HCT116 (cell line): ENCODE measurements at regions not wholly inside any gene's neighbourhood (a gene's known extent, or its start where the extent isn't known, plus 50 kb on each side); places are given as distances from the start of the nearest gene placed in this dataset.

Experiments used
- ATAC-seq: fragments of 200-7000 bp; cut with Tn5 transposase; 2 replicates; pipeline ENCODE4 v1.9.1; 2020; ENCODE audit warnings: mild to moderate bottlenecking, moderate library complexity
- BruUV-seq: library from RNA; stranded (reverse); fragments of 400-500 nt; replicated peaks from 2 replicates; lab custom pipeline; 2021; lab: Mats Ljungman, UMichigan
- CTCF ChIA-PET: fragments of 300-600 bp; sonication (Branson Sonifier 250); formaldehyde crosslinking; loops from one replicate; lab custom pipeline; 2021; ENCODE audit warnings: antibody characterized with exemption; lab: Charles Lee
- POLR2A ChIA-PET: fragments of 300-600, 350-600 bp; sonication (Branson Sonifier 250); formaldehyde crosslinking; loops from one replicate; lab custom pipeline; 2021; ENCODE audit warnings: antibody characterized with exemption; lab: Charles Lee
- RAD21 ChIA-PET, 2 experiments: fragments of 300-600 bp; sonication (Branson Sonifier 250); formaldehyde crosslinking; loops; one replicate each; lab custom pipeline; 2023; ENCODE audit warnings: low total read pairs in 2 of 2; ENCODE audit not compliant: uncharacterized antibody in 2 of 2, unreplicated experiment in 2 of 2, low non-redundant PET in 1 of 2; lab: Charles Lee
- DNase-seq: peaks from one replicate; pipeline ENCODE4 v3.0.0-alpha.2; 2010; ENCODE audit warnings: low read depth, low spot score
- H2AFZ ChIP-seq: fragments of 200-600 bp; shearing (Covaris generic), sonication (generic); 2 replicates; pipeline ENCODE4 v1.6.1; 2017; ENCODE audit warnings: low read depth, mixed run types, mixed read lengths, antibody characterized with exemption, low read length; ENCODE audit not compliant: poor library complexity, severe bottlenecking
- H3K27ac ChIP-seq: 2 replicates; pipeline ENCODE4 v1.5.1; 2012; ENCODE audit warnings: low read depth, low read length
- H3K27me3 ChIP-seq: fragments of 200-600 bp; sonication (generic); 2 replicates; pipeline ENCODE4 v1.6.1; 2016; ENCODE audit warnings: mixed run types, low read length, mixed read lengths; ENCODE audit not compliant: insufficient read depth
- H3K36me3 ChIP-seq, 2 experiments: fragments of 200-500 bp in 1 of 2; fragments of 200-600 bp in 1 of 2; sonication (Bioruptor generic) in 1 of 2; sonication (generic) in 1 of 2; 2 replicates each; pipeline versions ENCODE4 v1.5.1 to v1.6.1; 2014 to 2016; ENCODE audit warnings: low read length in 2 of 2, inconsistent platforms in 1 of 2, mixed read lengths in 1 of 2, mixed run types in 1 of 2; ENCODE audit not compliant: insufficient read depth in 2 of 2, control insufficient read depth in 1 of 2
- H3K4me1 ChIP-seq, 2 experiments: fragments of 200-600 bp in 1 of 2; sonication (generic) in 1 of 2; 2 replicates each; pipeline versions ENCODE4 v1.5.1 to v1.6.1; 2012 to 2017; ENCODE audit warnings: low read length in 2 of 2, inconsistent platforms in 1 of 2, mild to moderate bottlenecking in 1 of 2, mixed read lengths in 1 of 2, mixed run types in 1 of 2, moderate library complexity in 1 of 2; ENCODE audit not compliant: insufficient read depth in 2 of 2, control insufficient read depth in 1 of 2
- H3K4me2 ChIP-seq: fragments of 200-600 bp; sonication (generic); 2 replicates; pipeline ENCODE4 v1.6.1; 2017; ENCODE audit warnings: mixed run types, low read length, mixed read lengths
- H3K4me3 ChIP-seq, 2 experiments: fragments of 200-600 bp in 1 of 2; sonication (generic) in 1 of 2; replicated peaks in 1 of 2; 2 replicates each; pipeline ENCODE4 v1.5.1; 2011 to 2016; ENCODE audit warnings: low read length in 2 of 2, control low read depth in 1 of 2, low read depth in 1 of 2, mild to moderate bottlenecking in 1 of 2, mixed read lengths in 1 of 2, mixed run types in 1 of 2
- H3K79me2 ChIP-seq: fragments of 200-600 bp; sonication (generic); 2 replicates; pipeline ENCODE4 v1.6.1; 2017; ENCODE audit warnings: mild to moderate bottlenecking, mixed run types, low read length, moderate library complexity, mixed read lengths; ENCODE audit not compliant: insufficient read depth
- H3K9ac ChIP-seq: fragments of 200-600 bp; sonication (generic); 2 replicates; pipeline ENCODE4 v1.6.1; 2016; ENCODE audit warnings: low read length, mixed read lengths
- H3K9me2 ChIP-seq: fragments of 200-600 bp; sonication (generic), shearing (Covaris generic); 2 replicates; pipeline ENCODE4 v1.6.1; 2017; ENCODE audit warnings: mixed run types, mild to moderate bottlenecking, moderate library complexity; ENCODE audit not compliant: insufficient read depth
- H3K9me3 ChIP-seq, 2 experiments: fragments of 200-500 bp in 1 of 2; fragments of 200-600 bp in 1 of 2; sonication (Bioruptor generic) in 1 of 2; sonication (generic) in 1 of 2; 2 replicates each; pipeline ENCODE4 v1.6.1; 2014 to 2017; ENCODE audit warnings: low read length in 2 of 2, mixed read lengths in 2 of 2, inconsistent platforms in 1 of 2, low read depth in 1 of 2, mild to moderate bottlenecking in 1 of 2, mixed run types in 1 of 2, moderate library complexity in 1 of 2; ENCODE audit not compliant: control insufficient read depth in 1 of 2, insufficient read depth in 1 of 2
- H4K20me1 ChIP-seq: fragments of 200-600 bp; sonication (generic), shearing (Covaris generic); 2 replicates; pipeline ENCODE4 v1.6.1; 2017; ENCODE audit warnings: mixed run types, mild to moderate bottlenecking, moderate library complexity; ENCODE audit not compliant: insufficient read depth
- CBX3 ChIP-seq: IDR thresholded peaks from 2 replicates; pipeline ENCODE4 v1.6.1; 2012; ENCODE audit warnings: low read depth
- CEBPB ChIP-seq: IDR thresholded peaks from 2 replicates; pipeline ENCODE4 v1.6.1; 2012; ENCODE audit warnings: low read depth
- EGR1 ChIP-seq: IDR thresholded peaks from 2 replicates; pipeline ENCODE4 v1.6.1; 2012; ENCODE audit warnings: low read depth
- ELF1 ChIP-seq: IDR thresholded peaks from 2 replicates; pipeline ENCODE4 v1.6.1; 2012; ENCODE audit warnings: low read depth, borderline replicate concordance
- EZH2 ChIP-seq: fragments of 200-600 bp; sonication (generic); IDR thresholded peaks from 2 replicates; pipeline ENCODE4 v1.6.1; 2017; ENCODE audit warnings: antibody characterized with exemption, mixed run types
- EZH2phosphoT487 ChIP-seq: fragments of 200-600 bp; IDR thresholded peaks from 2 replicates; pipeline ENCODE4 v1.6.1; 2018; ENCODE audit warnings: antibody characterized with exemption, borderline replicate concordance
- FOSL1 ChIP-seq: IDR thresholded peaks from 2 replicates; pipeline ENCODE4 v1.6.1; 2012; ENCODE audit warnings: low read depth
- JUND ChIP-seq: IDR thresholded peaks from 2 replicates; pipeline ENCODE4 v1.6.1; 2012
- POLR2A ChIP-seq: IDR thresholded peaks from 2 replicates; pipeline ENCODE4 v1.7.0; 2011; ENCODE audit warnings: borderline replicate concordance; ENCODE audit not compliant: insufficient read depth, insufficient read length; ENCODE audit errors: extremely low read depth
- POLR2AphosphoS5 ChIP-seq: IDR thresholded peaks from 2 replicates; pipeline ENCODE4 v1.6.1; 2011; ENCODE audit warnings: mild to moderate bottlenecking, low read depth, low read length, moderate library complexity
- SIN3A ChIP-seq: IDR thresholded peaks from 2 replicates; pipeline ENCODE4 v1.6.1; 2012; ENCODE audit warnings: low read depth
- SP1 ChIP-seq: IDR thresholded peaks from 2 replicates; pipeline ENCODE4 v1.6.1; 2012; ENCODE audit warnings: low read depth
- SRF ChIP-seq: IDR thresholded peaks from 2 replicates; pipeline ENCODE4 v1.6.1; 2012; ENCODE audit warnings: low read depth
- TCF7L2 ChIP-seq: IDR thresholded peaks from 2 replicates; pipeline ENCODE4 v1.7.0; 2011; ENCODE audit warnings: borderline replicate concordance, inconsistent platforms; ENCODE audit not compliant: insufficient read depth, insufficient read length; ENCODE audit errors: extremely low read depth
- YY1 ChIP-seq: IDR thresholded peaks from 2 replicates; pipeline ENCODE4 v1.6.1; 2011; ENCODE audit warnings: low read length, low read depth, moderate library complexity, mild to moderate bottlenecking; ENCODE audit not compliant: insufficient replicate concordance; ENCODE audit errors: extremely low read depth
- ZBTB33 ChIP-seq: IDR thresholded peaks from 2 replicates; pipeline ENCODE4 v1.6.1; 2011; ENCODE audit warnings: mild to moderate bottlenecking, low read length, moderate library complexity; ENCODE audit not compliant: insufficient replicate concordance; ENCODE audit errors: extremely low read depth
- ZFX ChIP-seq: fragments of 450-650 bp; IDR thresholded peaks from 2 replicates; pipeline ENCODE4 v1.6.1; 2017
- ZNF274 ChIP-seq: fragments of 200-500 bp; sonication (Bioruptor generic); IDR thresholded peaks from 2 replicates; pipeline ENCODE4 v1.6.1; 2014; ENCODE audit warnings: mild to moderate bottlenecking, low read depth, low read length, inconsistent platforms
- intact Hi-C: fragments of 100-400 bp; cut with micrococcal nuclease; formaldehyde crosslinking; loops from 2 replicates; pipeline ENCODE4 v1.10.0; 2022
- TF ChIP-seq, protein P1 (sequence below): IDR thresholded peaks from 2 replicates; pipeline ENCODE4 v1.6.1; 2012
- TF ChIP-seq, protein P2 (sequence below), 3 experiments: fragments of 200-600 bp in 1 of 3; sonication (generic) in 1 of 3; IDR thresholded peaks in 2 of 3; conservative IDR thresholded peaks in 1 of 3; 2 replicates each; pipeline ENCODE4 v1.5.1; 2012 to 2017; ENCODE audit warnings: low read depth in 2 of 3, low read length in 2 of 3, antibody characterized with exemption in 1 of 3, borderline replicate concordance in 1 of 3, control low read depth in 1 of 3, mild to moderate bottlenecking in 1 of 3, mixed read lengths in 1 of 3, mixed run types in 1 of 3, moderate library complexity in 1 of 3; ENCODE audit not compliant: insufficient read depth in 1 of 3

DNA sequence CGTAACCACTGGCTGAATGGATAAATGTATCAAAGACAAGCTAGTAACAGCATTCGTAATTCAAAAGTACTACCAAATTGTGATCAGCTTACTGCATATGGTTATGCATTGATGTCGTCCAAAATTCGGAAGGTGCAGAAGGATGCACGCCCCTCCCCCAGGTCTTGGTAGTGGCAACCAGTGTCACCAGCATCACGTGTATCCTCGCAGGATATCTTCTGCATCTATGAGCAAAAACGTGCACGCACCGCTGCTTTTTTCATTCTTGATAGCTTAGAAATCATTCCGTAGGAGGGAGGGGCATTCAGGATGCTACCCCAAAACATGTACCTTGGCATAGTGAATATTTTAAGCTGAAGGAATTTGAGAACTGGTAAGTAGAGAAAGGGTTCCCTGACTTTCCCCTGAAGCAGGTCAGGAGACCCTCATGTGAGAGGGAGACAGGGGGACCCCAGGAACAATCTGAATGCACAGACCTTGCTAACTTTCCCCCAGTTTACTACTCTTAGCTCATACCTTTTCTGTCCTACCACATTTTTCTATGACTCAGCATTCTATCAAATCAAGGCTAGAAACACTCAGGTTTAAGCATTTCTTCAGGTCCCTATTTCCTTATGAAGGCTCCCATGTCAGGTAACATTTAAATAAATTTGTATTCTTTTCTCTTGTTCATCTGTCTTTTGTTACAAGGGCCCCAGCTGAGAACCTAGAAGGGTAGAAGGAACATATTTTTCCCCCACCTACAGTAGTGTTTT lies 61.2 kb upstream of the TM9SF2 start:
- Histone ChIP-seq H3K9ac (no peak overlapping the region), H2AFZ (no peak overlapping the region), H3K4me3 (no peak overlapping the region), H3K27ac (no peak overlapping the region), H3K36me3 (no peaks in the 10 kb centered on the region), H3K4me1 (peaks cover 0 to 14% of the 10 kb centered on the region in 2 experiments; a peak in 2 of 4 replicates), H3K27me3 (no peaks in the 10 kb centered on the region), H3K79me2 (no peaks in the 10 kb centered on the region), H3K9me2 (no peaks in the 10 kb centered on the region), H3K4me2 (no peak overlapping the region), H4K20me1 (no peaks in the 10 kb centered on the region), H3K9me3 (no peaks in the 10 kb centered on the region)
- TF ChIP-seq SIN3A (no peak), TCF7L2 (no peak), ELF1 (no peak), ZNF274 (no peak), ZBTB33 (no peak), FOSL1 (no peak), ZFX (no peak), EZH2 (no peak), POLR2AphosphoS5 (no peak), SRF (no peak), SP1 (no peak), POLR2A (no peak), EGR1 (no peak), JUND (no peak), CBX3 (no peak), YY1 (no peak), EZH2phosphoT487 (no peak), CEBPB (no peak)
- TF ChIP-seq, protein P1, sequence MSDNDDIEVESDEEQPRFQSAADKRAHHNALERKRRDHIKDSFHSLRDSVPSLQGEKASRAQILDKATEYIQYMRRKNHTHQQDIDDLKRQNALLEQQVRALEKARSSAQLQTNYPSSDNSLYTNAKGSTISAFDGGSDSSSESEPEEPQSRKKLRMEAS, result no peak
- TF ChIP-seq, protein P2, sequence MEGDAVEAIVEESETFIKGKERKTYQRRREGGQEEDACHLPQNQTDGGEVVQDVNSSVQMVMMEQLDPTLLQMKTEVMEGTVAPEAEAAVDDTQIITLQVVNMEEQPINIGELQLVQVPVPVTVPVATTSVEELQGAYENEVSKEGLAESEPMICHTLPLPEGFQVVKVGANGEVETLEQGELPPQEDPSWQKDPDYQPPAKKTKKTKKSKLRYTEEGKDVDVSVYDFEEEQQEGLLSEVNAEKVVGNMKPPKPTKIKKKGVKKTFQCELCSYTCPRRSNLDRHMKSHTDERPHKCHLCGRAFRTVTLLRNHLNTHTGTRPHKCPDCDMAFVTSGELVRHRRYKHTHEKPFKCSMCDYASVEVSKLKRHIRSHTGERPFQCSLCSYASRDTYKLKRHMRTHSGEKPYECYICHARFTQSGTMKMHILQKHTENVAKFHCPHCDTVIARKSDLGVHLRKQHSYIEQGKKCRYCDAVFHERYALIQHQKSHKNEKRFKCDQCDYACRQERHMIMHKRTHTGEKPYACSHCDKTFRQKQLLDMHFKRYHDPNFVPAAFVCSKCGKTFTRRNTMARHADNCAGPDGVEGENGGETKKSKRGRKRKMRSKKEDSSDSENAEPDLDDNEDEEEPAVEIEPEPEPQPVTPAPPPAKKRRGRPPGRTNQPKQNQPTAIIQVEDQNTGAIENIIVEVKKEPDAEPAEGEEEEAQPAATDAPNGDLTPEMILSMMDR (IDR thresholded peaks at IDR 0.05 in 2 of 3, conservative IDR thresholded peaks at IDR 0.05 in 1 of 3; ENCODE audit: borderline replicate concordance in 1 of 3, insufficient read depth in 1 of 3, low read depth in 2 of 3, low read length in 2 of 3), result no peak
- BruUV-seq, result no TSS peak
- no peak for ATAC-seq
- ChIA-PET RAD21 (no interaction called here), POLR2A (no interaction called here), CTCF (interaction anchor here (1.2 to 7.9 kb wide), 4 partner anchors 9 to 264 kb away, joined by 4 to 90 read pairs (median 5); no protein-coding TSS in a partner anchor)
- no peak for DNase-seq
- intact Hi-C loops, result loop anchor here (5.0 kb wide), 2 partner anchors 62 to 172 kb away; partner anchors contain the start of gene TM9SF2
